WTC11 (cell line): ENCODE measurements at regions not wholly inside any gene's neighbourhood (a gene's known extent, or its start where the extent isn't known, plus 50 kb on each side); places are given as distances from the start of the nearest gene placed in this dataset.

Experiments
- ATAC-seq: fragments of 200-7000 bp; cut with Tn5 transposase; 2 replicates; pipeline ENCODE4 v1.10.0; 2021; ENCODE audit warnings: mild to moderate bottlenecking, moderate library complexity
- CTCF ChIA-PET: fragments of 300-600 bp; sonication (Branson Sonifier 250); formaldehyde crosslinking; loops from one replicate; lab custom pipeline; 2021; ENCODE audit warnings: antibody characterized with exemption; lab: Charles Lee
- POLR2A ChIA-PET: fragments of 350-600 bp; sonication (Branson Sonifier 250); formaldehyde crosslinking; loops from one replicate; lab custom pipeline; 2021; ENCODE audit warnings: antibody characterized with exemption; lab: Charles Lee
- DNase-seq: peaks from one replicate; pipeline ENCODE4 v3.0.0; 2021; ENCODE audit warnings: low spot score
- H3K27ac Mint-ChIP-seq: 2 replicates; pipeline ENCODE4 v1.8.0; 2021; ENCODE audit warnings: mixed read lengths
- H3K27me3 Mint-ChIP-seq: 2 replicates; pipeline ENCODE4 v1.8.0; 2021; ENCODE audit warnings: low read depth, mild to moderate bottlenecking, moderate library complexity, mixed read lengths
- H3K36me3 Mint-ChIP-seq: 2 replicates; pipeline ENCODE4 v1.8.0; 2021; ENCODE audit warnings: mixed read lengths
- H3K4me1 Mint-ChIP-seq: 2 replicates; pipeline ENCODE4 v1.8.0; 2022; ENCODE audit warnings: mixed read lengths
- H3K4me3 Mint-ChIP-seq: 2 replicates; pipeline ENCODE4 v1.8.0; 2021; ENCODE audit warnings: mild to moderate bottlenecking, moderate library complexity, mixed read lengths
- H3K9me3 Mint-ChIP-seq: 2 replicates; pipeline ENCODE4 v1.8.0; 2021; ENCODE audit warnings: mixed read lengths
- AR ChIP-seq: fragments of 250-450 bp; sonication (Bioruptor Pico); IDR thresholded peaks from 2 replicates; pipeline ENCODE4 v1.9.0; 2021; ENCODE audit warnings: mild to moderate bottlenecking
- ARID4B ChIP-seq: sonication (generic); formaldehyde crosslinking; IDR thresholded peaks from 2 replicates; pipeline ENCODE4 v1.8.0; 2023; ENCODE audit warnings: missing genetic modification reagents, mild to moderate bottlenecking, borderline replicate concordance
- CREB1 ChIP-seq: sonication (generic); formaldehyde crosslinking; IDR thresholded peaks from 2 replicates; pipeline ENCODE4 v1.8.0; 2023; ENCODE audit warnings: mild to moderate bottlenecking, missing genetic modification reagents
- CREM ChIP-seq: sonication (generic); formaldehyde crosslinking; IDR thresholded peaks from 2 replicates; pipeline ENCODE4 v1.8.1; 2022; ENCODE audit warnings: mild to moderate bottlenecking, missing genetic modification reagents, moderate library complexity
- CTCF ChIP-seq: fragments of 200-600 bp; IDR thresholded peaks from 2 replicates; pipeline ENCODE4 v1.8.0; 2022; ENCODE audit warnings: antibody characterized with exemption
- E2F4 ChIP-seq: sonication (generic); formaldehyde crosslinking; IDR thresholded peaks from 2 replicates; pipeline ENCODE4 v1.8.1; 2022; ENCODE audit warnings: low read depth, mild to moderate bottlenecking, moderate library complexity, missing genetic modification reagents, borderline replicate concordance
- EMX1 ChIP-seq: fragments of 250-450 bp; sonication (Bioruptor Pico); IDR thresholded peaks from 2 replicates; pipeline ENCODE4 v1.8.0; 2021; ENCODE audit warnings: mild to moderate bottlenecking
- ERG ChIP-seq: fragments of 250-450 bp; sonication (Bioruptor Pico); IDR thresholded peaks from 2 replicates; pipeline ENCODE4 v1.8.0; 2021; ENCODE audit warnings: mild to moderate bottlenecking
- IRF1 ChIP-seq: sonication (generic); formaldehyde crosslinking; IDR thresholded peaks from 2 replicates; pipeline ENCODE4 v1.8.0; 2023; ENCODE audit warnings: missing genetic modification reagents
- MLX ChIP-seq: sonication (generic); formaldehyde crosslinking; IDR thresholded peaks from 2 replicates; pipeline ENCODE4 v1.8.1; 2023; ENCODE audit warnings: mild to moderate bottlenecking, missing genetic modification reagents, moderate library complexity
- MXD4 ChIP-seq: fragments of 250-450 bp; sonication (Bioruptor Pico); IDR thresholded peaks from 2 replicates; pipeline ENCODE4 v1.8.0; 2021; ENCODE audit warnings: mild to moderate bottlenecking, moderate library complexity, borderline replicate concordance
- NR2C2 ChIP-seq: sonication (generic); formaldehyde crosslinking; IDR thresholded peaks from 2 replicates; pipeline ENCODE4 v1.8.0; 2022; ENCODE audit warnings: mild to moderate bottlenecking, missing genetic modification reagents
- NR3C1 ChIP-seq: sonication (generic); formaldehyde crosslinking; conservative IDR thresholded peaks from 2 replicates; pipeline ENCODE4 v1.8.1; 2023; ENCODE audit warnings: low read depth, mild to moderate bottlenecking, missing genetic modification reagents
- ZNF232 ChIP-seq: sonication (generic); formaldehyde crosslinking; IDR thresholded peaks from 2 replicates; pipeline ENCODE4 v1.8.0; 2022; ENCODE audit warnings: mild to moderate bottlenecking, missing genetic modification reagents
- ZNF317 ChIP-seq: sonication (generic); formaldehyde crosslinking; IDR thresholded peaks from 2 replicates; pipeline ENCODE4 v1.8.1; 2023; ENCODE audit warnings: low read depth, mild to moderate bottlenecking, moderate library complexity, missing genetic modification reagents, borderline replicate concordance
- ZNF416 ChIP-seq: fragments of 250-450 bp; sonication (Bioruptor Pico); IDR thresholded peaks from 2 replicates; pipeline ENCODE4 v1.9.0; 2021; ENCODE audit warnings: mild to moderate bottlenecking, inconsistent platforms
- ZNF532 ChIP-seq: fragments of 250-450 bp; sonication (Bioruptor Pico); IDR thresholded peaks from 2 replicates; pipeline ENCODE4 v1.9.0; 2021; ENCODE audit warnings: mild to moderate bottlenecking, borderline replicate concordance

- H3K9me3 Mint-ChIP-seq: no peaks in the 10 kb centered on the region
- H3K36me3 Mint-ChIP-seq: no peaks in the 10 kb centered on the region
- ATAC-seq: no peak
- H3K27ac Mint-ChIP-seq: no peak overlapping the region
- DNase-seq: no peak
- H3K4me3 Mint-ChIP-seq: no peak overlapping the region
- no peaks in the 10 kb centered on the region for H3K4me1 Mint-ChIP-seq
- peaks cover 5% of the 10 kb centered on the region for H3K27me3 Mint-ChIP-seq
- no peak for TF ChIP-seq ZNF232 (CRISPR knock-in tag)
- no peak for TF ChIP-seq MXD4
- TF ChIP-seq NR3C1 (CRISPR knock-in tag): no peak
- TF ChIP-seq AR (CRISPR knock-in tag): no peak
- TF ChIP-seq ARID4B: no peak
- TF ChIP-seq CREM (CRISPR knock-in tag): no peak
- TF ChIP-seq CREB1 (CRISPR knock-in tag): no peak
- TF ChIP-seq ZNF317: no peak
- TF ChIP-seq E2F4: no peak
- no peak for TF ChIP-seq ZNF416 (CRISPR knock-in tag)
- no peak for TF ChIP-seq IRF1 (CRISPR knock-in tag)
- no peak for TF ChIP-seq NR2C2 (CRISPR knock-in tag)
- no peak for TF ChIP-seq MLX (CRISPR knock-in tag)
- no peak for TF ChIP-seq ERG
- no peak for TF ChIP-seq EMX1
- no peak for TF ChIP-seq ZNF532 (CRISPR knock-in tag)
- TF ChIP-seq CTCF: no peak
- POLR2A ChIA-PET: no interaction called here
- CTCF ChIA-PET: interaction anchor here (1.9 kb wide), 2 partner anchors 27 to 51 kb away, joined by 6 to 7 read pairs; no protein-coding TSS in a partner anchor
Measured at GRCh38 chr3:134704133-134704532, 53.3 kb upstream of the KY start.
